ENCODE measurements at regions not wholly inside any gene's neighbourhood (a gene's known extent, or its start where the extent isn't known, plus 50 kb on each side); places are given as distances from the start of the nearest gene placed in this dataset.

DNA sequence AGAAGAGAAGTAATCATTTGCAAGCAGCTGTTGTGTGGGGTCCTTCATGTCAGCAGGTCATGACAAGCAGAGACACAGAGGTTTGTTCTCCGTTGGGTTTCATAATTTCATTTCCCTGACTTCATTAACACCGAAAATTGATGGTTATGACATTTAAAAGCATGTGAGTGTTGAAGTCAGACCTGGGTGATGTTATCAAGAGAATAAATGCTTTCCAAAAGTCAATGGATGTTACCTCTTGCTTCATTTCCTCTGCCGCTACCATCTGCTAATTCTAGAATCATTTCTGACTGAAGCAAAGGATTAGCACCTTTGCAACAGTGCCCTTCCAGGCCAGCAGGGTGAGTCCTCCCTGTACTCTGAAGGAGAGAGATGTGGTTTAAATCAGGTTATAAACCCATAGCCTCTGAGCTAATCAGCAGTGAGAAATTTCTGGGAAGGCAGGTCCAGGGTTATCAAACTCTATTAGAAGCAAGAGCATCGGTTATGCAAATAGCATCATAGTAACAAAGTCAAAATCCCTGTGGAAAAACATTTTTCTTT lies 446.2 kb downstream of the PIK3C3 start:
- Histone ChIP-seq H2BK5ac (ENCODE audit: insufficient read length, low read length) (no peak overlapping the region), H3K9me3 (ENCODE audit: control insufficient read depth, low read depth, low read length) (no peaks in the 10 kb centered on the region), H4K20me1 (ENCODE audit: control insufficient read depth, insufficient read depth, insufficient read length) (no peaks in the 10 kb centered on the region), H2BK120ac (ENCODE audit: low read depth, low read length, poor library complexity, severe bottlenecking) (no peak overlapping the region), H3K18ac (ENCODE audit: insufficient read length, low read depth, low read length) (no peak overlapping the region), H3T11ph (ENCODE audit: low read length) (no peak overlapping the region), H2BK12ac (ENCODE audit: insufficient read length, low read depth, low read length) (no peak overlapping the region), H3K14ac (ENCODE audit: insufficient read depth, low read length) (no peak overlapping the region), H3K56ac (ENCODE audit: insufficient read length, low read depth, low read length) (no peak overlapping the region), H3K27me3 (ENCODE audit: insufficient read depth, low read length) (no peaks in the 10 kb centered on the region), H4K91ac (ENCODE audit: insufficient read length, low read depth, low read length) (no peak overlapping the region), H3K4ac (ENCODE audit: low read depth, low read length) (no peak overlapping the region), H2AK5ac (ENCODE audit: insufficient read length, low read length) (no peak overlapping the region), H3K79me2 (ENCODE audit: insufficient read depth, low read length) (no peaks in the 10 kb centered on the region), H3K23ac (ENCODE audit: insufficient read length, low read depth, low read length) (no peak overlapping the region), H2BK20ac (ENCODE audit: low read depth, low read length, poor library complexity, severe bottlenecking) (no peak overlapping the region), H2AFZ (ENCODE audit: low read length) (no peak overlapping the region), H3K27ac (ENCODE audit: insufficient read length, low read depth, low read length) (no peak overlapping the region), H3K23me2 (ENCODE audit: insufficient read length, low read depth, low read length, poor library complexity, severe bottlenecking) (no peaks in the 10 kb centered on the region), H3K4me1 (ENCODE audit: insufficient read depth, low read length) (no peaks in the 10 kb centered on the region), H4K8ac (replicated peaks; ENCODE audit: insufficient read length, low read depth, low read length) (no peak overlapping the region), H3K4me2 (ENCODE audit: insufficient read depth, insufficient read length, low read length) (no peak overlapping the region), H3K9ac (ENCODE audit: extremely low read depth, insufficient read length, low read length) (no peak overlapping the region), H3K79me1 (ENCODE audit: insufficient read depth, low read depth, low read length, poor library complexity, severe bottlenecking) (no peaks in the 10 kb centered on the region), H2BK15ac (ENCODE audit: low read depth, low read length) (no peak overlapping the region), H4K5ac (ENCODE audit: insufficient read length, low read depth, low read length) (no peak overlapping the region)
- no peaks in the 10 kb centered on the region for H3K36me3 Mint-ChIP-seq (ENCODE audit: insufficient read depth in 1 of 3, low read depth in 3 of 3)
- WGBS (ENCODE audit: extremely low coverage, insufficient read length, low lambda C conversion rate), result no CpG with 5 or more reads among the region's 4 CpGs
- no peak overlapping the region for H3K4me3 Mint-ChIP-seq
- no peaks in the 10 kb centered on the region for H3K27me3 Mint-ChIP-seq (ENCODE audit: low read depth)
- DNase-seq, result no peak
- H3K9me3 Mint-ChIP-seq, result no peaks in the 10 kb centered on the region
- TF ChIP-seq, protein P1, sequence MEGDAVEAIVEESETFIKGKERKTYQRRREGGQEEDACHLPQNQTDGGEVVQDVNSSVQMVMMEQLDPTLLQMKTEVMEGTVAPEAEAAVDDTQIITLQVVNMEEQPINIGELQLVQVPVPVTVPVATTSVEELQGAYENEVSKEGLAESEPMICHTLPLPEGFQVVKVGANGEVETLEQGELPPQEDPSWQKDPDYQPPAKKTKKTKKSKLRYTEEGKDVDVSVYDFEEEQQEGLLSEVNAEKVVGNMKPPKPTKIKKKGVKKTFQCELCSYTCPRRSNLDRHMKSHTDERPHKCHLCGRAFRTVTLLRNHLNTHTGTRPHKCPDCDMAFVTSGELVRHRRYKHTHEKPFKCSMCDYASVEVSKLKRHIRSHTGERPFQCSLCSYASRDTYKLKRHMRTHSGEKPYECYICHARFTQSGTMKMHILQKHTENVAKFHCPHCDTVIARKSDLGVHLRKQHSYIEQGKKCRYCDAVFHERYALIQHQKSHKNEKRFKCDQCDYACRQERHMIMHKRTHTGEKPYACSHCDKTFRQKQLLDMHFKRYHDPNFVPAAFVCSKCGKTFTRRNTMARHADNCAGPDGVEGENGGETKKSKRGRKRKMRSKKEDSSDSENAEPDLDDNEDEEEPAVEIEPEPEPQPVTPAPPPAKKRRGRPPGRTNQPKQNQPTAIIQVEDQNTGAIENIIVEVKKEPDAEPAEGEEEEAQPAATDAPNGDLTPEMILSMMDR (conservative IDR thresholded peaks at IDR 0.05), result peak; percentile 57
- no peaks in the 10 kb centered on the region for H3K4me1 Mint-ChIP-seq
- H3K27ac Mint-ChIP-seq, result no peak overlapping the region
